ENCODE measurements at regions not wholly inside any gene's neighbourhood (a gene's known extent, or its start where the extent isn't known, plus 50 kb on each side); places are given as distances from the start of the nearest gene placed in this dataset.
A peak's percentile ranks its signal among the peaks of the same experiment; 100 is the strongest.

DNA sequence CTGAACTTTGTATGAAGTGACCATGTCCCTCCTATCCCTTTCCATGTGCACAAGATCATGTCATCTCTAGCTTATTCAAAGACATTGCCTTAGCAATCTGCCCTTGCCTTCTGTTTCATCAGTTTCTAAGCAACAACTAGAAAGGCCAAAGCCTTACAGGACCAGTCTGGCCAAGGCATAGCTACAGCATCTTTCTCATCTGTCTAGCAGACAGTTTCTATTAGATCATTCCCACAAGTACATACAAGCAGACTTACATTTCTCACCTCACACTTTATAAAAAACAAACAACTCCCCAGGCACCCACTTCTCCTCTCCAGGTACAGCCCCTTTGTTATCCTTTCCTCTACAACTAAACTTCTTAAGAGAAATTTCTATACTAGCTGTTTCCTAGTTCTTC is 188.7 kb upstream of the AADAT start:
- H3K9ac ChIP-seq (ENCODE audit: insufficient read length, low read depth): no peak overlapping the region
- no peaks in the 10 kb centered on the region for H3K4me1 ChIP-seq (ENCODE audit: insufficient read depth, insufficient read length)
- peaks cover 21% of the 10 kb centered on the region for H3K9me3 ChIP-seq (ENCODE audit: insufficient read depth, low read length)
- H3K27me3 ChIP-seq (ENCODE audit: insufficient read depth, insufficient read length): no peaks in the 10 kb centered on the region
- no peaks in the 10 kb centered on the region for H3K36me3 ChIP-seq (ENCODE audit: insufficient read depth, insufficient read length, low read length)
- DNase-seq (ENCODE audit: low read depth, low spot score): no peak
- TF ChIP-seq YY1 (IDR thresholded peaks at IDR 0.05; ENCODE audit: insufficient read depth, insufficient read length) (no peak), SUZ12 (IDR thresholded peaks at IDR 0.05; ENCODE audit: extremely low read depth, insufficient read depth, insufficient read length) (no peak), ZNF274 (IDR thresholded peaks at IDR 0.05; ENCODE audit: low read depth, low read length) (no peak)
- no peak overlapping the region for H3K4me3 ChIP-seq (ENCODE audit: insufficient read length, low read depth)

DNA sequence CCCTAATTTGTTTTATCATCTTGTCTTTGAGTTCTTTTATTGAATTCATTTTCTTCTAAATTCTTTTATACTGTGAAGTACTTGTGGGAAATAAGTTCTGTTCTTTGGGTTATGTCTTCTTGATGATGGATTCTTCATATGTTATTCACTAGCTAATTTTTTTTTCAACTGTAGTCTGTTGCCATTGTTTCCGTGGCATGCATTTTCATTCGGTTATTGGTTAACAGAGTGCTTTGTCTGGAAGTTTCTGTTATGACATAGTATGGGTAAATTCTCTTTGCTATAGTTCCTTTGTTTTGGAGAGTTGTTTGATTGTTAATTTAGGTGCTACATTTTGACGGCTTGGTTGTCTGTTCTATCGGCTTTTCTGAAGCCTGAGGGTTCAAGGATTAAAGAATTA is 184.9 kb upstream of the AADAT start:
- H3K9me3 ChIP-seq (ENCODE audit: insufficient read depth, low read length): 0 out of 2 replicates have a peak, but pooled peaks cover under 1% of the 10 kb centered on the region
- no peaks in the 10 kb centered on the region for H3K36me3 ChIP-seq (ENCODE audit: insufficient read depth, insufficient read length, low read length)
- H3K4me3 ChIP-seq (ENCODE audit: insufficient read length, low read depth): no peak overlapping the region
- no peak overlapping the region for H3K9ac ChIP-seq (ENCODE audit: insufficient read length, low read depth)
- no peak for DNase-seq (ENCODE audit: low read depth, low spot score)
- no peaks in the 10 kb centered on the region for H3K4me1 ChIP-seq (ENCODE audit: insufficient read depth, insufficient read length)
- no peaks in the 10 kb centered on the region for H3K27me3 ChIP-seq (ENCODE audit: insufficient read depth, insufficient read length)
- TF ChIP-seq ZNF274 (IDR thresholded peaks at IDR 0.05; ENCODE audit: low read depth, low read length) (no peak), SUZ12 (IDR thresholded peaks at IDR 0.05; ENCODE audit: extremely low read depth, insufficient read depth, insufficient read length) (no peak), YY1 (IDR thresholded peaks at IDR 0.05; ENCODE audit: insufficient read depth, insufficient read length) (no peak)

DNA sequence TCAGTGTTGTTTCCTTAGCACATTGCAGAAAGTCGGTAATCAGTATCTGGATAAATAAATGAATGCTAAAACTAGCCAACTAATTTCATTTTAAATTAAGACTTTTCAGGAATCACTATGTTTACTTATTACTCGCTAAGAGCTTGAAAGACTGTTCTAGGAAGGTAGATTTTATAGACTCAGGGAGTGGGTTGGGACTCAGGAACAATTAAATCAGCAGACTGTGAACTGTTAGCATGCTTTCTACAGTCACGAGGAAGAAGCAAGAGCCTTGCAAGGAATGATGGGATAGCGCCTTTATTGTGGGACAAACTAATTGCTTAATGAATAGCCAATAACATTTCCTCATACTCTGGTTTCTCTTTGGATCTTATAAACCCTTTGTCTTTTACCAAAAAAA is 183.2 kb upstream of the AADAT start:
- no peaks in the 10 kb centered on the region for H3K4me1 ChIP-seq (ENCODE audit: insufficient read depth, insufficient read length)
- no peaks in the 10 kb centered on the region for H3K9me3 ChIP-seq (ENCODE audit: insufficient read depth, low read length)
- no peak overlapping the region for H3K4me3 ChIP-seq (ENCODE audit: insufficient read length, low read depth)
- no peaks in the 10 kb centered on the region for H3K27me3 ChIP-seq (ENCODE audit: insufficient read depth, insufficient read length)
- no peak for TF ChIP-seq ZNF274 (IDR thresholded peaks at IDR 0.05; ENCODE audit: low read depth, low read length)
- TF ChIP-seq SUZ12 (IDR thresholded peaks at IDR 0.05; ENCODE audit: extremely low read depth, insufficient read depth, insufficient read length): no peak
- TF ChIP-seq YY1 (IDR thresholded peaks at IDR 0.05; ENCODE audit: insufficient read depth, insufficient read length): no peak
- H3K36me3 ChIP-seq (ENCODE audit: insufficient read depth, insufficient read length, low read length): no peaks in the 10 kb centered on the region
- no peak for DNase-seq (ENCODE audit: low read depth, low spot score)
- no peak overlapping the region for H3K9ac ChIP-seq (ENCODE audit: insufficient read length, low read depth)

DNA sequence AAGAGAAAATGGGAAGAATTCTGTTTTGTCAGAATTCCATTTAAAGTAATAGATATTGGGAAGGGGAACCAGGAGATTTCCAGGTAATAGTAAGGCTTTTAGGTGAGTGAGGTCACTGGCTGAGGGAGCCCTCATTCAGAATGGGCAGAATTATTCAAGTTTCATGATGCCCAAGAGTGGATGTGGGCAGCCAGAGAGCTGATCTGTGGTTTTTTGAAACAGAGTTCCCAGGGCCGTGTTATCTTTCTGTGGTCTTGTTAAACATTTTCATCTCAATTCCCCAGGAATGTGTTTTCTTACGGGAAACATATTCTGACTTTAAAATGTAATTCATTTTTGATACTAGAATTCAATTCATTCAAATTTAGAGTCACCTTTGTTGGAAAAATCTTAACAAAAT is 182.0 kb upstream of the AADAT start:
- H3K4me1 ChIP-seq (ENCODE audit: insufficient read depth, insufficient read length): no peaks in the 10 kb centered on the region
- no peaks in the 10 kb centered on the region for H3K27me3 ChIP-seq (ENCODE audit: insufficient read depth, insufficient read length)
- no peak overlapping the region for H3K9ac ChIP-seq (ENCODE audit: insufficient read length, low read depth)
- TF ChIP-seq YY1 (IDR thresholded peaks at IDR 0.05; ENCODE audit: insufficient read depth, insufficient read length) (no peak), SUZ12 (IDR thresholded peaks at IDR 0.05; ENCODE audit: extremely low read depth, insufficient read depth, insufficient read length) (no peak), ZNF274 (IDR thresholded peaks at IDR 0.05; ENCODE audit: low read depth, low read length) (no peak)
- DNase-seq (ENCODE audit: low read depth, low spot score): no peak
- no peaks in the 10 kb centered on the region for H3K9me3 ChIP-seq (ENCODE audit: insufficient read depth, low read length)
- no peak overlapping the region for H3K4me3 ChIP-seq (ENCODE audit: insufficient read length, low read depth)
- H3K36me3 ChIP-seq (ENCODE audit: insufficient read depth, insufficient read length, low read length): no peaks in the 10 kb centered on the region

DNA sequence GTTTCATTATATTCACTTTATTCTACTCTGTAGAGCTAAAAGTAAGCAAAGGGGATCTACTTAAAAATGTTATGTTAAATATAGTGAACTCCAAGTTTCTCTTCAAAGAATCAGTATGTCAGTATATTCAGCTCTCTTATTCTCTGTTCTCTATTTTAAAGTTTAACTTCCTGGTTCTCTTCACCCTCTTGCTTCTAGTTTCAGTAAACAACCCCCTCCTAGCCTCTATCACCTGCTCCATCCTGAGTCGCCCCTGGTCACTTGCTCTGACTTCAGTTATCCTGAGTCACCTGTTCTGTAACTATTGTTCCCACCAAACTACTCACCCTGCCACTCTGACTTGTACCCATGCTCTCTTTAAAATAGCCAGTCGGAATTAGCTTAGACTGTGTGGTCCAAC is 180.9 kb upstream of the AADAT start:
- no peak for DNase-seq (ENCODE audit: low read depth, low spot score)
- Histone ChIP-seq H3K4me3 (ENCODE audit: insufficient read length, low read depth) (no peak overlapping the region), H3K4me1 (ENCODE audit: insufficient read depth, insufficient read length) (no peaks in the 10 kb centered on the region), H3K9ac (ENCODE audit: insufficient read length, low read depth) (no peak overlapping the region), H3K9me3 (ENCODE audit: insufficient read depth, low read length) (no peaks in the 10 kb centered on the region), H3K36me3 (ENCODE audit: insufficient read depth, insufficient read length, low read length) (no peaks in the 10 kb centered on the region), H3K27me3 (ENCODE audit: insufficient read depth, insufficient read length) (no peaks in the 10 kb centered on the region)
- no peak for TF ChIP-seq ZNF274 (IDR thresholded peaks at IDR 0.05; ENCODE audit: low read depth, low read length)
- TF ChIP-seq YY1 (IDR thresholded peaks at IDR 0.05; ENCODE audit: insufficient read depth, insufficient read length): no peak
- no peak for TF ChIP-seq SUZ12 (IDR thresholded peaks at IDR 0.05; ENCODE audit: extremely low read depth, insufficient read depth, insufficient read length)

DNA sequence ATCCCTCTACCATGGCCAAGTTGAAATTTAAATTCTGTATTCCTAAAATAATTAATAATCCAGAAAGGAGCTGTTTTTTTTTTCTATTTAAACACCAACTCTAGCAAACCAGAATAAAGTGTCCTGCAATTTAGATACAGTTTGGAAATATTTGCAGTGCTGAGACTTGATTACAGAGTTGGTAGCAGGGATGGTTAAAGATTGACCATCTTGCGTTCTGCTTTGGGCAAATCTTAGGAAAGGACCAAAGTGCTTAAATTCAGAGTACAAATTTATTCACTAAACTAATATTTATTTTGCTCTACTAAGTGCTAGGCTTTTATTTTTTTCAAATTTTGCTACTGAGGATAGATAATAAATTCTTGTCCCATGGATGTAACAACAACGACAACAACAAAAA is 180.2 kb upstream of the AADAT start:
- TF ChIP-seq SUZ12 (IDR thresholded peaks at IDR 0.05; ENCODE audit: extremely low read depth, insufficient read depth, insufficient read length) (no peak), ZNF274 (IDR thresholded peaks at IDR 0.05; ENCODE audit: low read depth, low read length) (no peak), YY1 (IDR thresholded peaks at IDR 0.05; ENCODE audit: insufficient read depth, insufficient read length) (no peak)
- H3K4me1 ChIP-seq (ENCODE audit: insufficient read depth, insufficient read length): no peaks in the 10 kb centered on the region
- H3K9me3 ChIP-seq (ENCODE audit: insufficient read depth, low read length): no peaks in the 10 kb centered on the region
- no peak for DNase-seq (ENCODE audit: low read depth, low spot score)
- no peaks in the 10 kb centered on the region for H3K27me3 ChIP-seq (ENCODE audit: insufficient read depth, insufficient read length)
- no peak overlapping the region for H3K9ac ChIP-seq (ENCODE audit: insufficient read length, low read depth)
- H3K4me3 ChIP-seq (ENCODE audit: insufficient read length, low read depth): no peak overlapping the region
- H3K36me3 ChIP-seq (ENCODE audit: insufficient read depth, insufficient read length, low read length): no peaks in the 10 kb centered on the region

DNA sequence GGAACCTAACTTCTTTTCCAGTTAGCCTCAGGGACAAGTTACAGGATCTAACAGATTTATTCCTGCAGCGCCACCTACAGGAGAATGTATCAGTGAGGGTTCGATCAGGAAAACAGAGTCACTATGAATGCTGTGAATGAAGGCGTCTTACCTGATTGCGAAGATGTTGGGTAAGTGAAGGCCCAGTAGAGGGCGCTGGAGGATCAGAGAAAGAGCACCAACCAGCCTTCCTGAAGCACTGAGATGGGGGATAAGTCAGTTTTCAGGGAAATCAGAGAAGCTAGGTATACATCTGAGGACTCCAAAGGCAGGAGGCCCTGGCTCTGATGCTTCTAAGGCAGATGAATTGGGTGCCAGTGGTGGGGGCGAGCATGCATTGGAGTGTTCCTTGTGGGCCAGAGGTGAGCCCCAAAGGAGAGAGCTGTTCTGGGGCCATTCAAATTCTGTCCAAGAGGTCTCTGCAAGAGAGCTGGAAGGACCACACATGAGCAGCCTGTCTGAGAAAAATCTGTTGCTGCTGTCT is 169.9 kb upstream of the AADAT start:
- H3K4me1 ChIP-seq (ENCODE audit: insufficient read depth, insufficient read length): no peaks in the 10 kb centered on the region
- no peaks in the 10 kb centered on the region for H3K27me3 ChIP-seq (ENCODE audit: insufficient read depth, insufficient read length)
- H3K9me3 ChIP-seq (ENCODE audit: insufficient read depth, low read length): no peaks in the 10 kb centered on the region
- TF ChIP-seq SUZ12 (IDR thresholded peaks at IDR 0.05; ENCODE audit: extremely low read depth, insufficient read depth, insufficient read length) (no peak), ZNF274 (IDR thresholded peaks at IDR 0.05; ENCODE audit: low read depth, low read length) (no peak), YY1 (IDR thresholded peaks at IDR 0.05; ENCODE audit: insufficient read depth, insufficient read length) (no peak)
- H3K4me3 ChIP-seq (ENCODE audit: insufficient read length, low read depth): no peak overlapping the region
- no peaks in the 10 kb centered on the region for H3K36me3 ChIP-seq (ENCODE audit: insufficient read depth, insufficient read length, low read length)
- peak; percentile 92 for DNase-seq (ENCODE audit: low read depth, low spot score)
- H3K9ac ChIP-seq (ENCODE audit: insufficient read length, low read depth): no peak overlapping the region

All from NT2/D1 (cell line).